GM12878 (cell line): ENCODE measurements at regions not wholly inside any gene's neighbourhood (a gene's known extent, or its start where the extent isn't known, plus 50 kb on each side); places are given as distances from the start of the nearest gene placed in this dataset.

Source experiments
- ATAC-seq: fragments of 200-7000 bp; cut with Tn5 transposase; 3 replicates; pipeline ENCODE4 v1.9.1; 2020; ENCODE audit warnings: mild to moderate bottlenecking, moderate library complexity
- BruUV-seq: library from RNA; stranded (reverse); fragments of 400-500 nt; replicated peaks from 2 replicates; lab custom pipeline; 2021; lab: Mats Ljungman, UMichigan
- CTCF ChIA-PET: fragments of 300-600 bp; sonication (Branson Sonifier 250); formaldehyde crosslinking; extraction: SDS; loops from one replicate; lab custom pipeline; 2021; ENCODE audit warnings: inconsistent platforms; lab: Yijun Ruan, JAX
- POLR2A ChIA-PET: fragments of 350-600 bp; formaldehyde crosslinking; extraction: SDS; loops from one replicate; lab custom pipeline; 2021; ENCODE audit warnings: inconsistent platforms; lab: Charles Lee
- RAD21 ChIA-PET: fragments of 300-600 bp; sonication (Branson Sonifier 250); formaldehyde crosslinking; loops from one replicate; lab custom pipeline; 2023; ENCODE audit warnings: antibody characterized with exemption; ENCODE audit not compliant: unreplicated experiment; lab: Charles Lee
- SMC1A ChIA-PET: fragments of 300-600 bp; sonication (Branson Sonifier 250); formaldehyde crosslinking; loops from one replicate; lab custom pipeline; 2023; ENCODE audit not compliant: unreplicated experiment, uncharacterized antibody; lab: Charles Lee
- DNase-seq: peaks from one replicate; pipeline ENCODE4 v3.0.0-alpha.2; 2011; ENCODE audit warnings: low read depth, low spot score
- FAIRE-seq: peaks from 3 replicates; lab custom pipeline; 2011; peaks lifted over from hg19 to GRCh38; lab: Jason Lieb, UNC
- H2AFZ ChIP-seq: 2 replicates; pipeline ENCODE4 v1.6.0; 2011; ENCODE audit warnings: low read depth, low read length, control low read depth; ENCODE audit not compliant: control insufficient read depth
- H3K27ac ChIP-seq: 2 replicates; pipeline ENCODE4 v1.5.1; 2011; ENCODE audit warnings: control low read depth; ENCODE audit not compliant: control insufficient read depth, insufficient read depth
- H3K27me3 ChIP-seq, 2 experiments: replicated peaks in 1 of 2; 2 replicates each; pipeline versions ENCODE4 v1.6.0 to v1.6.1; 2011; ENCODE audit warnings: low read length in 1 of 2; ENCODE audit not compliant: control insufficient read depth in 2 of 2, insufficient read depth in 2 of 2
- H3K36me3 ChIP-seq, 2 experiments: 2 replicates each; pipeline ENCODE4 v1.5.1; 2011; ENCODE audit warnings: low read length in 1 of 2; ENCODE audit not compliant: control insufficient read depth in 2 of 2, insufficient read depth in 2 of 2
- H3K4me1 ChIP-seq: 2 replicates; pipeline ENCODE4 v1.6.1; 2011; ENCODE audit warnings: mild to moderate bottlenecking, low read length, moderate library complexity, mixed read lengths; ENCODE audit not compliant: control insufficient read depth, insufficient read depth
- H3K4me2 ChIP-seq: 2 replicates; pipeline ENCODE4 v1.6.0; 2011; ENCODE audit warnings: control low read depth; ENCODE audit not compliant: control insufficient read depth, insufficient read depth
- H3K4me3 ChIP-seq: fragments of 200-600 bp; sonication (generic); 2 replicates; pipeline ENCODE4 v1.5.1; 2016
- H3K79me2 ChIP-seq: 2 replicates; pipeline ENCODE4 v1.6.0; 2011; ENCODE audit warnings: low read length; ENCODE audit not compliant: control insufficient read depth, insufficient read depth
- H3K9ac ChIP-seq: 2 replicates; pipeline ENCODE4 v1.8.0; 2011; ENCODE audit warnings: low read length, control low read depth, mixed read lengths; ENCODE audit not compliant: control insufficient read depth, insufficient read depth
- H3K9me3 ChIP-seq: replicated peaks from 3 replicates; pipeline ENCODE4 v1.5.1; 2011; ENCODE audit warnings: mild to moderate bottlenecking, low read length; ENCODE audit not compliant: control insufficient read depth, insufficient read depth
- H4K20me1 ChIP-seq: 2 replicates; pipeline ENCODE4 v1.6.0; 2011; ENCODE audit not compliant: control insufficient read depth, insufficient read depth
- ATF7 ChIP-seq: fragments of 450-650 bp; IDR thresholded peaks from 2 replicates; pipeline ENCODE4 v1.6.1; 2016; ENCODE audit warnings: low read depth, mild to moderate bottlenecking
- BACH1 ChIP-seq: fragments of 450-650 bp; IDR thresholded peaks from 2 replicates; pipeline ENCODE4 v1.6.1; 2017; ENCODE audit warnings: mild to moderate bottlenecking, borderline replicate concordance
- EP300 ChIP-seq, 2 experiments: fragments of 150-350 bp in 1 of 2; IDR thresholded peaks; 2 replicates each; pipeline ENCODE4 v1.6.1; 2011 to 2012; ENCODE audit warnings: low read depth in 2 of 2, low read length in 2 of 2, borderline replicate concordance in 1 of 2, improper control_type of control experiment in 1 of 2, inconsistent platforms in 1 of 2; ENCODE audit not compliant: control insufficient read depth in 1 of 2
- IKZF1 ChIP-seq: fragments of 450-650 bp; conservative IDR thresholded peaks from 2 replicates; pipeline ENCODE4 v1.6.1; 2017; ENCODE audit warnings: antibody characterized with exemption, mild to moderate bottlenecking
- MTA3 ChIP-seq: IDR thresholded peaks from 2 replicates; pipeline ENCODE4 v1.6.1; 2012; ENCODE audit warnings: low read length, inconsistent platforms, borderline replicate concordance
- PKNOX1 ChIP-seq: fragments of 450-650 bp; IDR thresholded peaks from 2 replicates; pipeline ENCODE4 v1.6.1; 2016; ENCODE audit warnings: mild to moderate bottlenecking
- SPI1 ChIP-seq: IDR thresholded peaks from 2 replicates; pipeline ENCODE4 v1.6.1; 2011; ENCODE audit warnings: low read depth, mild to moderate bottlenecking, low read length, moderate library complexity, borderline replicate concordance; ENCODE audit not compliant: insufficient read depth
- in situ Hi-C: fragments of 300-500 bp; cut with MboI; formaldehyde crosslinking; loops from 9 replicates; pipeline ENCODE4 v1.14.3; 2018; ENCODE audit warnings: mixed read lengths
- intact Hi-C: fragments of 100-400 bp; cut with micrococcal nuclease; formaldehyde crosslinking; loops from one replicate; pipeline ENCODE4 v1.14.2; 2022; ENCODE audit not compliant: unreplicated experiment

- ChIA-PET RAD21 (no interaction called here), CTCF (no interaction called here), SMC1A (no interaction called here), POLR2A (no interaction called here)
- Histone ChIP-seq H3K9ac (no peak overlapping the region), H3K9me3 (no peaks in the 10 kb centered on the region), H3K4me1 (no peaks in the 10 kb centered on the region), H4K20me1 (no peaks in the 10 kb centered on the region), H2AFZ (no peak overlapping the region), H3K4me3 (no peak overlapping the region), H3K4me2 (no peak overlapping the region), H3K36me3 (no peaks in the 10 kb centered on the region), H3K27ac (no peak overlapping the region), H3K27me3 (no peaks in the 10 kb centered on the region), H3K79me2 (no peaks in the 10 kb centered on the region)
- DNase-seq: no peak
- in situ Hi-C loops (no loop called here), intact Hi-C loops (no loop called here)
- ATAC-seq: no peak
- no peak for FAIRE-seq
- TF ChIP-seq BACH1 (no peak), ATF7 (no peak), SPI1 (no peak), PKNOX1 (no peak)
- no TSS peak for BruUV-seq
Measured at GRCh38 chr2:153100151-153100550, 378.4 kb downstream of the RPRM start.

GRCh38 chr2:153098073-153098472 lies 379.7 kb downstream of the ARL6IP6 start:
- Histone ChIP-seq H3K36me3 (no peaks in the 10 kb centered on the region), H3K4me3 (no peak overlapping the region), H3K27ac (no peak overlapping the region), H3K79me2 (no peaks in the 10 kb centered on the region), H3K4me1 (no peaks in the 10 kb centered on the region), H3K4me2 (no peak overlapping the region), H3K9me3 (no peaks in the 10 kb centered on the region), H2AFZ (no peak overlapping the region), H3K27me3 (no peaks in the 10 kb centered on the region), H4K20me1 (no peaks in the 10 kb centered on the region), H3K9ac (no peak overlapping the region)
- intact Hi-C loops (no loop called here), in situ Hi-C loops (no loop called here)
- DNase-seq (no peak), ATAC-seq (no peak), FAIRE-seq (no peak)
- ChIA-PET POLR2A (no interaction called here), CTCF (interaction anchor here (0.5 to 1.5 kb wide), 2 partner anchors 17 to 629 kb away, joined by 3 read pairs; no protein-coding TSS in a partner anchor), RAD21 (no interaction called here), SMC1A (no interaction called here)
- TF ChIP-seq MTA3: no peak
- TF ChIP-seq IKZF1: no peak
- TF ChIP-seq EP300 (IDR thresholded peaks at IDR 0.05; ENCODE audit: borderline replicate concordance in 1 of 2, control insufficient read depth in 1 of 2, low read depth in 2 of 2, low read length in 2 of 2): no peak
- TF ChIP-seq BACH1: no peak
- BruUV-seq: no TSS peak
